NCI-H226 (cell line): ENCODE measurements at regions not wholly inside any gene's neighbourhood (a gene's known extent, or its start where the extent isn't known, plus 50 kb on each side); places are given as distances from the start of the nearest gene placed in this dataset.

Experiments
- DNase-seq: peaks from one replicate; pipeline ENCODE4 v3.0.0-alpha.2; 2015

- DNase-seq: no peak
These were observed 56.0 kb upstream of the FAM20A start for GRCh38 chr17:68657166-68657565.

GRCh38 chr17:68656666-68657065, 55.5 kb upstream of the FAM20A start:
- no peak for DNase-seq
